ENCODE measurements at regions not wholly inside any gene's neighbourhood (a gene's known extent, or its start where the extent isn't known, plus 50 kb on each side); places are given as distances from the start of the nearest gene placed in this dataset.

GRCh38 chr15:37581866-37582532 lies 352.4 kb upstream of the TMCO5A start:
- no peak for DNase-seq

DNA sequence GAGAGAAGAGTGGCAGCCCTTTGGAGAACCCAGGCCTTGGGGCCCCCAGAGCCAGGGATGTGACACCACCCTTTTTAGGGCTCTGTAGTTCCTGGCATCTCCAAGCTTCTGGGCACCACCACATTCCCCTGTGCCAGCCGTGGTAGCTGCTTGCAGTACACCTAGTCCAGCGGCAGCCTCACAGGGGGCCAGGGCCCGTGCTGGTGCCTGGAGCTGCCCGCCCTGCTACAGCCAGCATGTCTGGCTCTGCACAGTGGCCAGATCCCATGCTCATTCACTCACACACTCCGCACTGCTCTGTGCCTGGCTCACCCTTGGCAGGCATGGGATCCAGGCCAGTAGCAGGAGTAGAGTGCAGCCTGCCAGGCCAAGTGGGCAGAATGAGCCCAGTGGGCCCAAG lies 351.6 kb upstream of the TMCO5A start:
- no peak for DNase-seq

- DNase-seq, result no peak
Observed at GRCh38 chr15:37586011-37586583, 348.3 kb upstream of the TMCO5A start.

DNA sequence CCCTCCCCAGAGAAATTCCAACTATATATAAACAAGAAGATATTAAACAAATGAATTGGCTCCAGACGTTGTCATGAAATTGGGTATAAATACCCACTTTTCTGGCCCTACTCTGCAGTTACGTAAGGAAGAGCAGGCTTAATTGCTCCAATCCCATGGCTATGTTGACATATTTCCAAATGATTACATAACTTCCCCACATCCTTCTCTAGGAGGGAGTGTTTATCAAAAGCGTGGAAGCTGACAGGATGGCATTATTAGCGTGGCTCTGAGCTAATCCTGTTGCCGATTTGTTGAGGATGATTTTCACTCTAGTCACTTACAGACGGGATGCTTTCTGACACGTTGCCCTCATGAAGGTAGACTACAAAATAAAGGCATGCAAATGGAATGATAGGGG lies 347.5 kb upstream of the TMCO5A start:
- DNase-seq, result no peak

GRCh38 chr15:37594417-37594816 lies 340.0 kb upstream of the TMCO5A start:
- DNase-seq, result no peak

DNA sequence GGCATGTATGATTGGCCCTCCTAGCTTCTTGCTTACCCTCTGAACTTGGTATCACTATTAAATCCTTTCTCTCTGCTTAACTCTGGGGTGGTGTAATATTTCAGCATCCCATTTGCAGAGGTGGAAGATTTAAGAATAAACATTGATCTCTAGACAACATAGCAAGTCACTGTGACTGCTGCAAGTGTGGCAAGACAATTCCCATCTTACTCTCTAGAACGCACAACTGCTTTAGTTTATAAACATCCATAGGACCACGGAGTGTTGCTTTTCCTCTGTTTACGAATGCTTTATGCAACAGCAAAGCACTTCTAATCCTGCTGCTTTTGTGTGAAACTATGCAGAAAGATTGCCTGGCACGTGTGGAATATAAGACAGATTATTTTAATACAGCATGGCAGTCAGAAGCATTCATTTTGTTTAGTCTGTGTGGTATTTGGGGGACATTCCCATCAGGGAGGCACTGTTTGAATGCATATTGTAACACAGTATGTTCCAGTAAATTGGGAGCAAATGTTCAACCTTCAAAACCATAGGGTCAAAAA lies 338.9 kb upstream of the TMCO5A start:
- DNase-seq, result no peak

DNA sequence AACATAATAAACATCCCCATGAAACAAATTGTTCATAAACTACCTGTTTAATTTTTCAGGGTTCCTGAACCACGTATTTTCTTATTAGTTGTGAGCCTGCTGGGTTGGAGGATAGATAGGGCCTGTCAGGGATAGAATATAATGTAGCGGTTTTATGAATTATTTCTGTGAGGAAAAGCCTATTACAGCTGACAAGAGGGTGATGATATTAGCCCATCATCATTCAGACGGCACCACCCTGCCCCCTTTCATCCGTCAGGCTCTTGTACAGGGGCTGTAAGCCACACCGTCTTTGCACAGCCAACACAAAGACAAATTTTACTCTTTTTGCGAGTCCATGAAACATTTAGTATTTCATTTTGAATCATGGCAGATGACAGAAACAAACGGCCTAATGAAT lies 335.3 kb upstream of the TMCO5A start:
- DNase-seq, result no peak

DNA sequence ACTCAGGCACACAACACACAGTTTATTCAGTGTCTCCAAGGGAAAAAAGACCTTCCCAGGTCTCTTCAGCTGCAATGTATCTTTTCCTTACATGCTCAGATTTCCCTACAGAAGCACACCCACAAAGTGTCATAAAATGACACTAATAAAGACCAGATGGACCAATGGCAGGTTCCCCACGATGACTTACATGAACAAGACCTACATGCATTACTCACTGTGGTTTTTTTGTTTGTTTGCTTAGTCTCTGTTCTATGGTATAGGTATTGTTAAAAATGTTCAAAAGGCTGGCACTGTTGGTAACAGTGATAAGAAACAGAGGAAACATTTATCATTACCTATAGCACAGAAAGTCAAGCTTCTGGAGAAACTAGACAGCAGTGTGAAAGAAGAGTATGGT lies 318.2 kb upstream of the TMCO5A start:
- DNase-seq, result no peak

DNA sequence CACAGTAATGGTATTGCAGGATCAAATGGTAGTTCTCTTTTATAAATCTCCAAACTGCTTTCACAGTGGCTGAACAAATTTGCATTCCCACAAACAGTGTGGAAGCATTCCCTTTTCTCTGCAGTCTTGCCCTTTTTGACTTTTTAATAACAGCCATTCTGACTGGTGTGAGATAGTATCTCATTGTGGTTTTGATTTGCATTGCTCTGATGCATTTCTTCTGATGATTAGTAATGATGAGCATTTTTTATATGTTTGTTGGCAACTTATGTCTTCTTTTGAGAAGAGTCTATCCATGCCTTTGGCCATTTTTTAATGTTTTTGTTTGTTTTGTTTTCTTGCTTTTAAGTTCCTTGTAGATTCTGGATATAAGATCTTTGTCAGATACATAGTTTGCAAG lies 316.1 kb upstream of the TMCO5A start:
- no peak for DNase-seq

- DNase-seq, result no peak
Observed at GRCh38 chr15:37619358-37620042, 314.9 kb upstream of the TMCO5A start.

GRCh38 chr15:37625576-37625975 lies 308.9 kb upstream of the TMCO5A start:
- no peak for DNase-seq

DNA sequence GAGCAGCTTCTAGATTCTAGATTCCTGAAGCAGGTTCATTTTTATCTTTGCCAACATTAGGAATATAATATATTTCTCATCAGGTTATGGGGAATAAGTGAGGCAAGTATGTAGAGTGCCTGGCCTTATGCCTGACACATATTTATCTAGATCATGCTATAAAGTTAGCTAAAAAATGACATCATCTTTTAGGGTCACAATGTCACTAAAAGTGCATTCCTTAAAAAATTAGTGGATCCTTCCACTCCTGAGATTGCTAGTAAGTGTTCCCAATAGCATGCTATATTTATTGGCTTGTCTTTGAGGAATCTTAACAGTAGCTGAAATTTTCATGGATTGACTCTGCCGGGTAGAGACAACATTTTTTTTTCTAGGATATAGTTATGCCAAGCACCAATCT lies 305.9 kb upstream of the TMCO5A start:
- DNase-seq, result no peak

DNA sequence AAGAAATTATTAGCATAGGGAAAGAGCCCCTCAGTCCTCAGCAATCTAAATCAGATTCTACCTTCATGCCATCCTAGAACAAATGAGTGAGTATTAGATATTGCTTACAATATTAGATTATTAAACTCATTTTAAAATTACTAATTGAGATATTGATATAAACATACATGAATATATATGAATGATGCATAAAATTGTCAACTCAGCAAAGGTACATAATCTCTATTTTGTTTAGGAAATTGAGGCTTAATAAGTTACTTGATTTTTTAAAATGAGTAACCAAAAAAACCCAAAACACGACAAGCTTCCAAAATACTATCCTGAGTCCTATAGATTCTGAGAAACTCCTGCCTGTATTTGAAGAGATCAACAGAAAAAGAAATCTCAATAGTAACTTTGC lies 297.7 kb upstream of the TMCO5A start:
- DNase-seq, result no peak

DNA sequence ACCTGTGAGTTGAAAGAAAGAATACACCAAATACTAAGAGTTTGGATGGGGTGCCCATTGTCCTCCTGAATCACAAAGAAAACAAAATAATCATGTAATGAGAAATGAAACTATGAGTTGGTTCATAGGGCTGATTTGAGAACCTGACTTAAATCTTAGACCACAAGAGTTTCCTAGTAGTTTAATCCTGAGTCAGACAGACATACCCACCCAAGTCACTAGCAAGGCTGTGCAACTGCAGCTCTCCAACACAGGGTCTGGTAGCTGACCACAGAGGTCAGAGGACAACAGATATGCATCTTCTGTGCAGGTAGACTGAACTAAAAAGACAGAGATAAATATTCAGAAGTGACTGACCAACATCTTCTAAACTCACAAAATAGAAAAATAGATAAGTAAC lies 296.3 kb upstream of the TMCO5A start:
- no peak for DNase-seq

- DNase-seq, result no peak
Observed at GRCh38 chr15:37638691-37639090, 295.7 kb upstream of the TMCO5A start.

DNA sequence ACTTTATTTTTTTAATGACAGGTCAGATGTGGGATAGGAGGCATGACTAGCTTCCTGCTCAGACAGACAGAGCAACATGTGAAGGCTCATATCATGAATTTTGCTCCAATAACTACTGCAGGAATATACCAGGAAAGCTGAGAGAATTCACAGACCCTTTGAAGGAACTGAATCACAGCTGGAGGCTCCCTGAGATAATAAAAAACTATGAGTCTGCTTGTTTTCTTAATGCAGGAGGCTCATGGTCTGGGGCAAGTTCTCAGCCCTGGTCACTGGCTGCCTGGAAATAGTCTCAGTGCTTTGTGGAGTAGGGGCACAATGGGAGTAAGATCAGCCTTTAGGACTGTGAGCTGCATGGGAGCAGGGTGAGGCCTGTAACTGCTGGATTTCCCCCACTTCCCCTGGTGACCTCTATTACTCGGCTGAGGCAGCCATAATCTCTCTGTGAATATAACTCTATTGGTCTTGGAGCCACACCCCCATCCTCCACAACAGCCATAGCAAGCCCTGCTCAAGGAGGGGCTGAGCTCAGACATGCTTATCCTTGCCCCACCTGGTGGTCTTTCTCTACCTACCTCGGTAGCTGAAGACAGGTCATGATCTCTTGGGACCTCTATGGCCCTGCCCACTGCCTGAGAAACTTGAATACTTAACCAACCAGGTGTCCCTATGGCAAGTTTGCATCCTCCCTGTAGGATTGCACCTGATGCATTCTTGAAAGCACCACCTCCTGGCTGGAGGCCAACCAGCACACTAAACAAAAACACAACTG lies 281.6 kb upstream of the TMCO5A start:
- no peak for DNase-seq

GRCh38 chr15:37678124-37678523 lies 256.3 kb upstream of the TMCO5A start:
- no peak for DNase-seq

- DNase-seq, result no peak
Observed at GRCh38 chr15:37679627-37680026, 254.8 kb upstream of the TMCO5A start.

- DNase-seq, result no peak
Observed at GRCh38 chr15:37682304-37682703, 252.1 kb upstream of the TMCO5A start.

- DNase-seq, result no peak
Observed at GRCh38 chr15:37691911-37692310, 242.5 kb upstream of the TMCO5A start.

- DNase-seq, result no peak
Observed at GRCh38 chr15:37693926-37694325, 240.5 kb upstream of the TMCO5A start.

GRCh38 chr15:37695719-37696118 lies 238.7 kb upstream of the TMCO5A start:
- no peak for DNase-seq

- no peak for DNase-seq
Observed at GRCh38 chr15:37698679-37699078, 235.8 kb upstream of the TMCO5A start.

Measured in renal pelvis (tissue), 1 donor.